ENCODE measurements at regions not wholly inside any gene's neighbourhood (a gene's known extent, or its start where the extent isn't known, plus 50 kb on each side); places are given as distances from the start of the nearest gene placed in this dataset.

GRCh38 chrX:45621376-45622041, 420.8 kb upstream of the DIPK2B start:
- TF ChIP-seq TAF1 (IDR thresholded peaks at IDR 0.05; ENCODE audit: low read depth, low read length) = no peak
- no peak for TF ChIP-seq POU2F2 (IDR thresholded peaks at IDR 0.05; ENCODE audit: low read depth, low read length)
